BJ (cell line): ENCODE measurements at regions not wholly inside any gene's neighbourhood (a gene's known extent, or its start where the extent isn't known, plus 50 kb on each side); places are given as distances from the start of the nearest gene placed in this dataset.

ENCODE experiments used
- CTCF ChIA-PET: fragments of 350-600 bp; formaldehyde crosslinking; extraction: SDS; loops from one replicate; lab custom pipeline; 2021; ENCODE audit warnings: antibody characterized with exemption, inconsistent platforms; lab: Yijun Ruan, JAX
- POLR2A ChIA-PET: fragments of 300-600 bp; sonication (Branson Sonifier 250); formaldehyde crosslinking; extraction: SDS; loops from one replicate; lab custom pipeline; 2021; ENCODE audit warnings: antibody characterized with exemption; lab: Charles Lee
- DNase-seq: peaks from one replicate; pipeline ENCODE4 v3.0.0-alpha.2; 2011; ENCODE audit warnings: low read depth
- H3K27me3 ChIP-seq: 2 replicates; pipeline ENCODE4 v1.6.0; 2011; ENCODE audit warnings: low read length; ENCODE audit not compliant: control insufficient read depth, insufficient read depth
- H3K36me3 ChIP-seq: 2 replicates; pipeline ENCODE4 v1.5.1; 2011; ENCODE audit warnings: low read length; ENCODE audit not compliant: control insufficient read depth, insufficient read depth
- H3K4me3 ChIP-seq: 2 replicates; pipeline ENCODE4 v1.5.1; 2011; ENCODE audit warnings: low read depth, mild to moderate bottlenecking, control low read depth, low read length
- CTCF ChIP-seq: IDR thresholded peaks from 2 replicates; pipeline ENCODE4 v1.5.1; 2011; ENCODE audit warnings: low read depth, mild to moderate bottlenecking, control low read depth, inconsistent platforms, low read length, moderate library complexity; ENCODE audit not compliant: insufficient read depth

- no peaks in the 10 kb centered on the region for H3K36me3 ChIP-seq
- ChIA-PET POLR2A (no interaction called here), CTCF (no interaction called here)
- no peaks in the 10 kb centered on the region for H3K27me3 ChIP-seq
- no peak for TF ChIP-seq CTCF
- H3K4me3 ChIP-seq: no peak overlapping the region
- no peak for DNase-seq
Measured at GRCh38 chr3:61505197-61505596, 56.2 kb upstream of the PTPRG start.

DNA sequence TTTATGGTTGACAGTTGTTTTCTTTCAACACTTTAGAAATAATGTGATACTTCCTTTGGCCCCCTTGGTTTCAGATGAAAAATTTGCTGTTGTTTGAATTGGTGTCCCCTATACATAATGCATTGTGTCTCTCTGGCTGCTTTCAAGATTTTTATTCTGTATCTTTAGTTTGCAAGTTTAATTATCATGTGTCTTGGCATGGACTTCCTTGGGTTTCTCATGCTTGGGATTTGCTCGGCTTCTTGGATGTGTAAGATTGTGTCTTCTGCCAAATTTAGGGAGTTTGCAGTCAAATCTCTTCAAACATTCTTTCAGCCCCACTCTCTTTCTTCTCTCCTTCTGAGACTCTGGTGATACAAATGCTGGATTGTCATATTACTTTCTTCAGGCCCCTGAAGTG, 53.4 kb upstream of the PTPRG start:
- TF ChIP-seq CTCF: no peak
- Histone ChIP-seq H3K27me3 (no peaks in the 10 kb centered on the region), H3K36me3 (no peaks in the 10 kb centered on the region), H3K4me3 (no peak overlapping the region)
- POLR2A ChIA-PET: no interaction called here
- CTCF ChIA-PET: no interaction called here
- DNase-seq: no peak
